Gastroesophageal sphincter (tissue), 3 donors: ENCODE measurements at regions not wholly inside any gene's neighbourhood (a gene's known extent, or its start where the extent isn't known, plus 50 kb on each side); places are given as distances from the start of the nearest gene placed in this dataset.

Experiments used
- POLR2A ChIP-seq, 2 donors: fragments of 450-650 bp; IDR thresholded peaks; one replicate each; pipeline ENCODE4 v1.6.1; 2017; ENCODE audit warnings: antibody characterized with exemption in 2 of 2, mild to moderate bottlenecking in 2 of 2, moderate library complexity in 1 of 2
- POLR2AphosphoS5 ChIP-seq: sonication (generic); formaldehyde crosslinking; IDR thresholded peaks from one replicate; pipeline ENCODE4 v1.6.1; 2017; ENCODE audit warnings: antibody characterized with exemption
- TF ChIP-seq, protein P1 (sequence below), 4 experiments: fragments of 200-600 bp in 2 of 4; fragments of 450-650 bp in 2 of 4; sonication (generic) in 1 of 4; IDR thresholded peaks; one replicate each; pipeline ENCODE4 v1.5.1; 2017 to 2019; ENCODE audit warnings: antibody characterized with exemption in 4 of 4, mild to moderate bottlenecking in 2 of 4, moderate library complexity in 2 of 4

DNA sequence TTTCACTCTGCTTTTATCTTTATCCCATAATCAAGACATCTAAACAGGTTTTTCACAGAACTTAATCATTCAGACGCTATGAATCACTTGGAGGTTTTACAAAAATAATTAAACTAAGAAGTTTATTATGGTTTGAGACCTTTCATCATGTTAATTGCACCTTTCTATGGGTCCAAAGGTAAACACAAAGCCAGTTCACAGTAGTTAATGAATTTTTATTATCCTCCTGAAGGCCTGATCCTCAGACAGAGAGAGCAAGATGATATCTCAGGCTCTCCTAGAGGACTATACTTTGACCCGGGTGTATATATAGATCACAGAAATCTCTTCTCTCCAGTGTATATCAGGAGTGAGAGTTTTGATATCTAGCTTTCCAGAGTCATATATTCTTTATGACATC lies 1044.3 kb upstream of the RAG2 start:
- TF ChIP-seq, protein P1, sequence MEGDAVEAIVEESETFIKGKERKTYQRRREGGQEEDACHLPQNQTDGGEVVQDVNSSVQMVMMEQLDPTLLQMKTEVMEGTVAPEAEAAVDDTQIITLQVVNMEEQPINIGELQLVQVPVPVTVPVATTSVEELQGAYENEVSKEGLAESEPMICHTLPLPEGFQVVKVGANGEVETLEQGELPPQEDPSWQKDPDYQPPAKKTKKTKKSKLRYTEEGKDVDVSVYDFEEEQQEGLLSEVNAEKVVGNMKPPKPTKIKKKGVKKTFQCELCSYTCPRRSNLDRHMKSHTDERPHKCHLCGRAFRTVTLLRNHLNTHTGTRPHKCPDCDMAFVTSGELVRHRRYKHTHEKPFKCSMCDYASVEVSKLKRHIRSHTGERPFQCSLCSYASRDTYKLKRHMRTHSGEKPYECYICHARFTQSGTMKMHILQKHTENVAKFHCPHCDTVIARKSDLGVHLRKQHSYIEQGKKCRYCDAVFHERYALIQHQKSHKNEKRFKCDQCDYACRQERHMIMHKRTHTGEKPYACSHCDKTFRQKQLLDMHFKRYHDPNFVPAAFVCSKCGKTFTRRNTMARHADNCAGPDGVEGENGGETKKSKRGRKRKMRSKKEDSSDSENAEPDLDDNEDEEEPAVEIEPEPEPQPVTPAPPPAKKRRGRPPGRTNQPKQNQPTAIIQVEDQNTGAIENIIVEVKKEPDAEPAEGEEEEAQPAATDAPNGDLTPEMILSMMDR (IDR thresholded peaks at IDR 0.05) = no peak
- TF ChIP-seq POLR2A (IDR thresholded peaks at IDR 0.05) = no peak
- no peak for TF ChIP-seq POLR2AphosphoS5
